GM23338 (cell line): ENCODE measurements at regions not wholly inside any gene's neighbourhood (a gene's known extent, or its start where the extent isn't known, plus 50 kb on each side); places are given as distances from the start of the nearest gene placed in this dataset.

ENCODE experiments used
- CREB1 ChIP-seq: fragments of 250-450 bp; sonication (Bioruptor Pico); IDR thresholded peaks from 2 replicates; pipeline ENCODE4 v1.5.0; 2020; ENCODE audit warnings: low read depth, mild to moderate bottlenecking, moderate library complexity
- ETS1 ChIP-seq: IDR thresholded peaks from 2 replicates; pipeline ENCODE4 v1.6.1; 2016; ENCODE audit warnings: antibody characterized with exemption
- EZH2 ChIP-seq: fragments of 200-600 bp; sonication (generic); IDR thresholded peaks from one replicate; pipeline ENCODE4 v1.8.0; 2017; ENCODE audit warnings: antibody characterized with exemption, mild to moderate bottlenecking, low read depth; ENCODE audit not compliant: unreplicated experiment
- EZH2phosphoT487 ChIP-seq: fragments of 200-600 bp; sonication (generic); IDR thresholded peaks from one replicate; pipeline ENCODE4 v1.8.1; 2018; ENCODE audit warnings: antibody characterized with exemption; ENCODE audit not compliant: unreplicated experiment
- JUNB ChIP-seq: IDR thresholded peaks from one replicate; pipeline ENCODE4 v1.6.1; 2016; ENCODE audit warnings: antibody characterized with exemption; ENCODE audit not compliant: unreplicated experiment
- NANOG ChIP-seq: IDR thresholded peaks from 2 replicates; pipeline ENCODE4 v1.6.1; 2016; ENCODE audit warnings: antibody characterized with exemption, borderline replicate concordance
- POLR2AphosphoS5 ChIP-seq: IDR thresholded peaks from 2 replicates; pipeline ENCODE4 v1.6.1; 2016; ENCODE audit warnings: antibody characterized with exemption, low read depth
- REST ChIP-seq: IDR thresholded peaks from one replicate; pipeline ENCODE4 v1.6.1; 2018; ENCODE audit warnings: antibody characterized with exemption; ENCODE audit not compliant: unreplicated experiment
- STAT1 ChIP-seq: IDR thresholded peaks from one replicate; pipeline ENCODE4 v1.6.1; 2016; ENCODE audit warnings: antibody characterized with exemption; ENCODE audit not compliant: unreplicated experiment
- ZNF114 ChIP-seq: fragments of 250-450 bp; sonication (Bioruptor Pico); IDR thresholded peaks from 2 replicates; pipeline ENCODE4 v1.5.0; 2020; ENCODE audit warnings: mild to moderate bottlenecking, moderate library complexity
- TF ChIP-seq, protein P1 (sequence below), 2 experiments: fragments of 200-600 bp in 1 of 2; sonication (generic) in 1 of 2; conservative IDR thresholded peaks; 2 replicates each; pipeline versions ENCODE4 v1.5.1 to v1.6.1; 2016 to 2017; ENCODE audit warnings: antibody characterized with exemption in 2 of 2, low read depth in 2 of 2, mild to moderate bottlenecking in 2 of 2, moderate library complexity in 1 of 2

DNA sequence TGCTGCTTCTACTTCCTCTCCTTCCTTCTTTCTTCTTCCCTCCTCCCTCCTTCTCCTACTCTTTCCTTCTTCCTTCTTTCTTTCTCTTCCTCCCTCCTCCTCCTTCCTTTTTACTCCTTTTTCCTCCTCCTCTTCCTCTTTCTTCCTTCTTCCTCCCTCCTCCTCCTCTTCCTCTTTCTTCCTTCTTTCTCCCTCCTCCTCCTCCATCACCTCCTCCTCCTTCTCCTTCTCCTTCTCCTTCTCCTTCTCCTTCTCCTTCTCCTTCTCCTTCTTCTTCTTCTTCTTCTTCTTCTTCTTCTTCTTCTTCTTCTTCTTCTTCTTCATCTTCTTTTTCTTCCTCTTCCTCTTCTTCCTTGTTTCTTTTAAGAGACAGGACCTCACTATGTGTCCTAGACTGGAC lies 224.0 kb downstream of the NR2F2 start:
- TF ChIP-seq, protein P1, sequence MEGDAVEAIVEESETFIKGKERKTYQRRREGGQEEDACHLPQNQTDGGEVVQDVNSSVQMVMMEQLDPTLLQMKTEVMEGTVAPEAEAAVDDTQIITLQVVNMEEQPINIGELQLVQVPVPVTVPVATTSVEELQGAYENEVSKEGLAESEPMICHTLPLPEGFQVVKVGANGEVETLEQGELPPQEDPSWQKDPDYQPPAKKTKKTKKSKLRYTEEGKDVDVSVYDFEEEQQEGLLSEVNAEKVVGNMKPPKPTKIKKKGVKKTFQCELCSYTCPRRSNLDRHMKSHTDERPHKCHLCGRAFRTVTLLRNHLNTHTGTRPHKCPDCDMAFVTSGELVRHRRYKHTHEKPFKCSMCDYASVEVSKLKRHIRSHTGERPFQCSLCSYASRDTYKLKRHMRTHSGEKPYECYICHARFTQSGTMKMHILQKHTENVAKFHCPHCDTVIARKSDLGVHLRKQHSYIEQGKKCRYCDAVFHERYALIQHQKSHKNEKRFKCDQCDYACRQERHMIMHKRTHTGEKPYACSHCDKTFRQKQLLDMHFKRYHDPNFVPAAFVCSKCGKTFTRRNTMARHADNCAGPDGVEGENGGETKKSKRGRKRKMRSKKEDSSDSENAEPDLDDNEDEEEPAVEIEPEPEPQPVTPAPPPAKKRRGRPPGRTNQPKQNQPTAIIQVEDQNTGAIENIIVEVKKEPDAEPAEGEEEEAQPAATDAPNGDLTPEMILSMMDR (conservative IDR thresholded peaks at IDR 0.05; ENCODE audit: low read depth in 2 of 2) = no peak
- TF ChIP-seq EZH2 (no peak), POLR2AphosphoS5 (no peak), EZH2phosphoT487 (no peak), REST (no peak), CREB1 (CRISPR knock-in tag) (no peak), ETS1 (no peak), ZNF114 (CRISPR knock-in tag) (no peak), STAT1 (no peak), NANOG (no peak), JUNB (no peak)
